ENCODE measurements at regions not wholly inside any gene's neighbourhood (a gene's known extent, or its start where the extent isn't known, plus 50 kb on each side); places are given as distances from the start of the nearest gene placed in this dataset.

GRCh38 chr10:56551037-56551436, 190.0 kb upstream of the ZWINT start:
- Mint-ChIP-seq H3K9me3 (peaks cover 7% of the 10 kb centered on the region; the same call in 2 of the 3 replicates), H3K27ac (no peak overlapping the region), H3K36me3 (ENCODE audit: low read depth) (no peaks in the 10 kb centered on the region), H3K27me3 (ENCODE audit: insufficient read depth, low read depth, poor library complexity) (no peaks in the 10 kb centered on the region), H3K4me1 (no peaks in the 10 kb centered on the region; the same call in 1 of the 3 replicates), H3K4me3 (no peak overlapping the region)
- no peak for DNase-seq (ENCODE audit: low spot score)
- Histone ChIP-seq H3K79me2 (replicated peaks; ENCODE audit: insufficient read depth) (no peaks in the 10 kb centered on the region), H3K27ac (ENCODE audit: low read depth) (no peak overlapping the region), H2AFZ (no peak overlapping the region), H3K4me2 (no peak overlapping the region), H3K9me2 (ENCODE audit: insufficient read depth) (peaks cover 4% of the 10 kb centered on the region; the same call in 1 of the 2 replicates), H3K36me3 (ENCODE audit: insufficient read depth) (no peaks in the 10 kb centered on the region), H3K27me3 (ENCODE audit: insufficient read depth) (no peaks in the 10 kb centered on the region), H4K20me1 (replicated peaks; ENCODE audit: insufficient read depth) (no peaks in the 10 kb centered on the region), H3F3A (replicated peaks; ENCODE audit: low read depth) (no peaks in the 10 kb centered on the region), H3K4me1 (ENCODE audit: insufficient read depth) (no peaks in the 10 kb centered on the region), H3K4me3 (no peak overlapping the region)
- ATAC-seq = no peak
- TF ChIP-seq EZH2 (IDR thresholded peaks at IDR 0.05; ENCODE audit: low read depth, unreplicated experiment) (no peak), ZNF114 (CRISPR knock-in tag; IDR thresholded peaks at IDR 0.05) (no peak), POLR2AphosphoS5 (IDR thresholded peaks at IDR 0.05; ENCODE audit: low read depth) (no peak), NANOG (IDR thresholded peaks at IDR 0.05; ENCODE audit: borderline replicate concordance) (no peak), JUNB (IDR thresholded peaks at IDR 0.05; ENCODE audit: unreplicated experiment) (no peak)

GRCh38 chr10:56547163-56547562, 186.1 kb upstream of the ZWINT start:
- no peaks in the 10 kb centered on the region; the same call in 1 of the 3 replicates for H3K4me1 Mint-ChIP-seq
- no peaks in the 10 kb centered on the region for H3K79me2 ChIP-seq (replicated peaks; ENCODE audit: insufficient read depth)
- H3K36me3 ChIP-seq (ENCODE audit: insufficient read depth) = no peaks in the 10 kb centered on the region
- H3K27me3 Mint-ChIP-seq (ENCODE audit: insufficient read depth, low read depth, poor library complexity) = no peaks in the 10 kb centered on the region
- H3K27me3 ChIP-seq (ENCODE audit: insufficient read depth) = no peaks in the 10 kb centered on the region
- no peak overlapping the region for H3K27ac ChIP-seq (ENCODE audit: low read depth)
- H2AFZ ChIP-seq = no peak overlapping the region
- TF ChIP-seq, protein P1, sequence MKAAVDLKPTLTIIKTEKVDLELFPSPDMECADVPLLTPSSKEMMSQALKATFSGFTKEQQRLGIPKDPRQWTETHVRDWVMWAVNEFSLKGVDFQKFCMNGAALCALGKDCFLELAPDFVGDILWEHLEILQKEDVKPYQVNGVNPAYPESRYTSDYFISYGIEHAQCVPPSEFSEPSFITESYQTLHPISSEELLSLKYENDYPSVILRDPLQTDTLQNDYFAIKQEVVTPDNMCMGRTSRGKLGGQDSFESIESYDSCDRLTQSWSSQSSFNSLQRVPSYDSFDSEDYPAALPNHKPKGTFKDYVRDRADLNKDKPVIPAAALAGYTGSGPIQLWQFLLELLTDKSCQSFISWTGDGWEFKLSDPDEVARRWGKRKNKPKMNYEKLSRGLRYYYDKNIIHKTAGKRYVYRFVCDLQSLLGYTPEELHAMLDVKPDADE (IDR thresholded peaks at IDR 0.05) = no peak
- no peak for TF ChIP-seq REST (IDR thresholded peaks at IDR 0.05; ENCODE audit: unreplicated experiment)
- no peak for TF ChIP-seq CREB1 (CRISPR knock-in tag; IDR thresholded peaks at IDR 0.05; ENCODE audit: low read depth)
- no peak for TF ChIP-seq EZH2phosphoT487 (IDR thresholded peaks at IDR 0.05; ENCODE audit: unreplicated experiment)
- no peak for TF ChIP-seq STAT1 (IDR thresholded peaks at IDR 0.05; ENCODE audit: unreplicated experiment)
- no peak for TF ChIP-seq POLR2AphosphoS5 (IDR thresholded peaks at IDR 0.05; ENCODE audit: low read depth)
- no peak for TF ChIP-seq ZNF114 (CRISPR knock-in tag; IDR thresholded peaks at IDR 0.05)
- no peak for TF ChIP-seq EZH2 (IDR thresholded peaks at IDR 0.05; ENCODE audit: low read depth, unreplicated experiment)
- TF ChIP-seq CTCF (conservative IDR thresholded peaks at IDR 0.05; ENCODE audit: low read depth in 2 of 2) = no peak
- TF ChIP-seq JUNB (IDR thresholded peaks at IDR 0.05; ENCODE audit: unreplicated experiment) = no peak
- no peak for TF ChIP-seq ZNF331 (CRISPR knock-in tag; IDR thresholded peaks at IDR 0.05; ENCODE audit: low read depth)
- H4K20me1 ChIP-seq (replicated peaks; ENCODE audit: insufficient read depth) = no peaks in the 10 kb centered on the region
- H3K9me2 ChIP-seq (ENCODE audit: insufficient read depth) = peaks cover 4% of the 10 kb centered on the region; the same call in 1 of the 2 replicates
- no peaks in the 10 kb centered on the region for H3K4me1 ChIP-seq (ENCODE audit: insufficient read depth)
- ATAC-seq (no peak), DNase-seq (ENCODE audit: low spot score) (no peak)
- no peak overlapping the region for H3K4me3 Mint-ChIP-seq
- no peak overlapping the region for H3K4me2 ChIP-seq
- H3K27ac Mint-ChIP-seq = no peak overlapping the region
- H3K9me3 Mint-ChIP-seq = no peaks in the 10 kb centered on the region
- no peaks in the 10 kb centered on the region for H3K36me3 Mint-ChIP-seq (ENCODE audit: low read depth)
- H3F3A ChIP-seq (replicated peaks; ENCODE audit: low read depth) = no peaks in the 10 kb centered on the region
- H3K4me3 ChIP-seq = no peak overlapping the region
